ENCODE measurements at regions not wholly inside any gene's neighbourhood (a gene's known extent, or its start where the extent isn't known, plus 50 kb on each side); places are given as distances from the start of the nearest gene placed in this dataset.
A peak's percentile ranks its signal among the peaks of the same experiment; 100 is the strongest.

- Histone ChIP-seq H3K27me3 (replicated peaks; ENCODE audit: control insufficient read depth, insufficient read depth, low read length) (no peaks in the 10 kb centered on the region), H3K36me3 (ENCODE audit: control insufficient read depth, insufficient read depth, low read length) (no peaks in the 10 kb centered on the region), H3K4me1 (peaks cover 9% of the 10 kb centered on the region; the same call in 1 of the 2 replicates), H3K4me3 (ENCODE audit: low read depth, low read length) (no peak overlapping the region), H3K9me3 (no peaks in the 10 kb centered on the region)
- Mint-ChIP-seq H3K4me3 (ENCODE audit: unreplicated experiment) (no peak overlapping the region), H3K4me1 (ENCODE audit: low read depth, unreplicated experiment) (peaks cover 6% of the 10 kb centered on the region), H3K36me3 (ENCODE audit: insufficient read depth, unreplicated experiment) (no peaks in the 10 kb centered on the region), H3K27ac (ENCODE audit: unreplicated experiment) (no peak overlapping the region), H3K9me3 (ENCODE audit: unreplicated experiment) (no peaks in the 10 kb centered on the region), H3K27me3 (ENCODE audit: insufficient read depth, unreplicated experiment) (peaks cover 3% of the 10 kb centered on the region)
- no peak for TF ChIP-seq CTCF (IDR thresholded peaks at IDR 0.05; ENCODE audit: insufficient read depth in 1 of 2, low read depth in 1 of 2, low read length in 1 of 2, severe bottlenecking in 1 of 2, unreplicated experiment in 1 of 2)
- ChIA-PET POLR2A (no interaction called here), CTCF (no interaction called here)
- no TSS peak for BruUV-seq (replicated peaks)
- intact Hi-C loops (cut with micrococcal nuclease; ENCODE audit: unreplicated experiment): no loop called here
- DNase-seq: no peak
These were observed 376.1 kb downstream of the FBXW7 start for GRCh38 chr4:152159773-152160172.

GRCh38 chr4:152158225-152158624 is 377.7 kb downstream of the FBXW7 start:
- no peak for DNase-seq
- intact Hi-C loops (cut with micrococcal nuclease; ENCODE audit: unreplicated experiment): no loop called here
- Mint-ChIP-seq H3K4me1 (ENCODE audit: low read depth, unreplicated experiment) (peaks cover 6% of the 10 kb centered on the region), H3K27ac (ENCODE audit: unreplicated experiment) (no peak overlapping the region), H3K4me3 (ENCODE audit: unreplicated experiment) (no peak overlapping the region), H3K9me3 (ENCODE audit: unreplicated experiment) (no peaks in the 10 kb centered on the region), H3K36me3 (ENCODE audit: insufficient read depth, unreplicated experiment) (no peaks in the 10 kb centered on the region), H3K27me3 (ENCODE audit: insufficient read depth, unreplicated experiment) (no peaks in the 10 kb centered on the region)
- no peak for TF ChIP-seq CTCF (IDR thresholded peaks at IDR 0.05; ENCODE audit: insufficient read depth in 1 of 2, low read depth in 1 of 2, low read length in 1 of 2, severe bottlenecking in 1 of 2, unreplicated experiment in 1 of 2)
- Histone ChIP-seq H3K4me3 (ENCODE audit: low read depth, low read length) (no peak overlapping the region), H3K36me3 (ENCODE audit: control insufficient read depth, insufficient read depth, low read length) (no peaks in the 10 kb centered on the region), H3K4me1 (peaks cover 9% of the 10 kb centered on the region; the same call in 1 of the 2 replicates), H3K9me3 (no peaks in the 10 kb centered on the region), H3K27me3 (replicated peaks; ENCODE audit: control insufficient read depth, insufficient read depth, low read length) (no peaks in the 10 kb centered on the region)
- ChIA-PET POLR2A (no interaction called here), CTCF (no interaction called here)
- no TSS peak for BruUV-seq (replicated peaks)

- Histone ChIP-seq H3K27me3 (replicated peaks; ENCODE audit: control insufficient read depth, insufficient read depth, low read length) (no peaks in the 10 kb centered on the region), H3K4me3 (ENCODE audit: low read depth, low read length) (no peak overlapping the region), H3K4me1 (peaks cover 9% of the 10 kb centered on the region; the same call in 1 of the 2 replicates), H3K9me3 (no peaks in the 10 kb centered on the region; the same call in 1 of the 2 replicates), H3K36me3 (ENCODE audit: control insufficient read depth, insufficient read depth, low read length) (no peaks in the 10 kb centered on the region)
- Mint-ChIP-seq H3K36me3 (ENCODE audit: insufficient read depth, unreplicated experiment) (no peaks in the 10 kb centered on the region), H3K4me3 (ENCODE audit: unreplicated experiment) (no peak overlapping the region), H3K9me3 (ENCODE audit: unreplicated experiment) (no peaks in the 10 kb centered on the region), H3K27me3 (ENCODE audit: insufficient read depth, unreplicated experiment) (no peaks in the 10 kb centered on the region), H3K4me1 (ENCODE audit: low read depth, unreplicated experiment) (peaks cover 6% of the 10 kb centered on the region), H3K27ac (ENCODE audit: unreplicated experiment) (peak overlapping the region; percentile 44)
- no peak for DNase-seq
- ChIA-PET CTCF (no interaction called here), POLR2A (no interaction called here)
- intact Hi-C loops (cut with micrococcal nuclease; ENCODE audit: unreplicated experiment): no loop called here
- no TSS peak for BruUV-seq (replicated peaks)
- TF ChIP-seq CTCF (IDR thresholded peaks at IDR 0.05; ENCODE audit: insufficient read depth in 1 of 2, low read depth in 1 of 2, low read length in 1 of 2, severe bottlenecking in 1 of 2, unreplicated experiment in 1 of 2): no peak
These were observed 378.3 kb downstream of the FBXW7 start for GRCh38 chr4:152157629-152158028.

Data from Caco-2 (cell line).